GM12878 (cell line): ENCODE measurements at regions not wholly inside any gene's neighbourhood (a gene's known extent, or its start where the extent isn't known, plus 50 kb on each side); places are given as distances from the start of the nearest gene placed in this dataset.

Experiments used
- IRF4 ChIP-seq: IDR thresholded peaks from 2 replicates; pipeline ENCODE4 v1.6.1; 2011; ENCODE audit warnings: low read depth, low read length
- JUNB ChIP-seq: IDR thresholded peaks from 2 replicates; pipeline ENCODE4 v1.6.1; 2016; ENCODE audit warnings: antibody characterized with exemption, mild to moderate bottlenecking
- PAX5 ChIP-seq: IDR thresholded peaks from 2 replicates; pipeline ENCODE4 v1.6.1; 2011; ENCODE audit warnings: low read depth, low read length, borderline replicate concordance
- PAX8 ChIP-seq: fragments of 450-650 bp; IDR thresholded peaks from 2 replicates; pipeline ENCODE4 v1.6.1; 2017; ENCODE audit warnings: mild to moderate bottlenecking, moderate library complexity
- PKNOX1 ChIP-seq: fragments of 450-650 bp; IDR thresholded peaks from 2 replicates; pipeline ENCODE4 v1.6.1; 2016; ENCODE audit warnings: mild to moderate bottlenecking
- TCF7 ChIP-seq: IDR thresholded peaks from 2 replicates; pipeline ENCODE4 v1.6.1; 2014; ENCODE audit warnings: antibody characterized with exemption, borderline replicate concordance
- YY1 ChIP-seq: IDR thresholded peaks from 2 replicates; pipeline ENCODE4 v1.6.1; 2011; ENCODE audit warnings: low read depth, mild to moderate bottlenecking, low read length
- ZBTB40 ChIP-seq: fragments of 450-650 bp; IDR thresholded peaks from 2 replicates; pipeline ENCODE4 v1.6.1; 2016; ENCODE audit warnings: mild to moderate bottlenecking, moderate library complexity, borderline replicate concordance

- TF ChIP-seq PKNOX1, result 0 out of 2 replicates have a peak, but pooled peaks have one; percentile 19
- no peak for TF ChIP-seq ZBTB40
- 0 out of 2 replicates have a peak, but pooled peaks have one; percentile 20 for TF ChIP-seq IRF4
- peak; percentile 37; the same call in 1 of the 2 replicates for TF ChIP-seq JUNB
- no peak for TF ChIP-seq TCF7
- 0 out of 2 replicates have a peak, but pooled peaks have one; percentile 10 for TF ChIP-seq YY1
- peak; percentile 41; the same call in 1 of the 2 replicates for TF ChIP-seq PAX5
- no peak for TF ChIP-seq PAX8
These were observed 417.8 kb upstream of the TPM1 start (continued) for GRCh38 chr15:62624547-62625378.
